ENCODE measurements at regions not wholly inside any gene's neighbourhood (a gene's known extent, or its start where the extent isn't known, plus 50 kb on each side); places are given as distances from the start of the nearest gene placed in this dataset.

GRCh38 chr11:32173977-32174376, 83.1 kb downstream of the RCN1 start:
- no peak overlapping the region for H2BK15ac ChIP-seq (ENCODE audit: low read depth, low read length)
- no peak overlapping the region for H3K4ac ChIP-seq (ENCODE audit: low read depth, low read length)
- no peaks in the 10 kb centered on the region for H4K20me1 ChIP-seq (ENCODE audit: insufficient read depth, low read length)
- H4K8ac ChIP-seq (ENCODE audit: low read depth in 2 of 2, low read length in 2 of 2): no peak overlapping the region
- intact Hi-C loops (cut with micrococcal nuclease): loop anchor here (1.0 to 10.0 kb wide), 4 partner anchors 83 to 687 kb away; partner anchors contain the start of gene RCN1
- H3K4me2 ChIP-seq (ENCODE audit: low read depth, low read length): no peak overlapping the region
- H3K4me1 ChIP-seq (ENCODE audit: control insufficient read depth, insufficient read depth, low read length): no peaks in the 10 kb centered on the region
- BruUV-seq (replicated peaks): no TSS peak
- H3K56ac ChIP-seq (ENCODE audit: extremely low read depth, insufficient read depth, low read length): no peak overlapping the region
- ChIA-PET CTCF (interaction anchor here (0.7 to 3.1 kb wide), 2 partner anchors 121 to 123 kb away, joined by 3 to 16 read pairs; no protein-coding TSS in a partner anchor), POLR2A (ENCODE audit: unreplicated experiment) (no interaction called here)
- H3K18ac ChIP-seq (ENCODE audit: low read depth, low read length): no peak overlapping the region
- H2AFZ ChIP-seq (replicated peaks; ENCODE audit: low read length, poor library complexity): no peak overlapping the region
- no peak overlapping the region for H2BK5ac ChIP-seq (ENCODE audit: low read depth, low read length, poor library complexity, severe bottlenecking)
- TF ChIP-seq RAD21 (IDR thresholded peaks at IDR 0.05; ENCODE audit: low read length) (no peak), RFX5 (IDR thresholded peaks at IDR 0.05; ENCODE audit: low read depth, low read length) (no peak), MAZ (IDR thresholded peaks at IDR 0.05; ENCODE audit: borderline replicate concordance, low read depth, low read length) (no peak), RCOR1 (IDR thresholded peaks at IDR 0.05; ENCODE audit: insufficient replicate concordance, low read length) (no peak), MXI1 (IDR thresholded peaks at IDR 0.05; ENCODE audit: borderline replicate concordance, low read depth, low read length) (no peak), BHLHE40 (IDR thresholded peaks at IDR 0.05; ENCODE audit: low read depth, low read length) (no peak), NFE2L2 (IDR thresholded peaks at IDR 0.05; ENCODE audit: low read depth, low read length) (no peak)
- H2BK120ac ChIP-seq (ENCODE audit: low read depth, low read length): no peak overlapping the region
- no peak overlapping the region for H4K5ac ChIP-seq (ENCODE audit: low read depth, low read length)
- no peaks in the 10 kb centered on the region for H3K79me1 ChIP-seq (ENCODE audit: low read depth in 1 of 2, low read length in 2 of 2)
- in situ Hi-C loops (cut with MboI; ENCODE audit: low sequenced_read_pairs): loop anchor here (5.0 to 25.0 kb wide), 2 partner anchors 122 to 937 kb away; no protein-coding TSS in a partner anchor
- DNase-seq (no peak), ATAC-seq (ENCODE audit: low read depth) (no peak)
- H3K27me3 ChIP-seq (ENCODE audit: control insufficient read depth, insufficient read depth, low read length): peaks cover 19% of the 10 kb centered on the region
- H3K36me3 ChIP-seq (ENCODE audit: control insufficient read depth, insufficient read depth, low read length): no peaks in the 10 kb centered on the region
- H3K4me3 ChIP-seq (ENCODE audit: insufficient read depth, low read depth, low read length): no peak overlapping the region
- no peak overlapping the region for H3K23ac ChIP-seq (ENCODE audit: low read depth, low read length)
- H3K14ac ChIP-seq (replicated peaks; ENCODE audit: low read depth, low read length): no peak overlapping the region
- no peak overlapping the region for H3K27ac ChIP-seq (ENCODE audit: insufficient read depth, low read length)
- no peak overlapping the region for H2BK20ac ChIP-seq (ENCODE audit: low read depth, low read length)
- H2AK9ac ChIP-seq (replicated peaks; ENCODE audit: low read depth, low read length, poor library complexity): no peak overlapping the region
- no peak overlapping the region for H3K9ac ChIP-seq (ENCODE audit: low read depth, low read length)
- dilution Hi-C loops (cut with HindIII; ENCODE audit: low sequenced_read_pairs, unreplicated experiment): loop anchor here (25.0 kb wide), 1 partner anchor 112 kb away; no protein-coding TSS in a partner anchor
- no peak overlapping the region for H4K91ac ChIP-seq (ENCODE audit: insufficient read depth, low read depth, low read length)
- H2AK5ac ChIP-seq (ENCODE audit: low read depth, low read length): no peak overlapping the region
- H3K9me3 ChIP-seq (ENCODE audit: control insufficient read depth, insufficient read depth, low read length): no peaks in the 10 kb centered on the region
- 0 out of 2 replicates have a peak, but pooled peaks cover 2% of the 10 kb centered on the region for H3K9me1 ChIP-seq (ENCODE audit: insufficient read depth, low read length)

All from IMR-90 (cell line).